CD14-positive monocyte (primary cell): ENCODE measurements at regions not wholly inside any gene's neighbourhood (a gene's known extent, or its start where the extent isn't known, plus 50 kb on each side); places are given as distances from the start of the nearest gene placed in this dataset.

Source experiments
- DNase-seq, 3 donors: peaks; one replicate each; pipeline ENCODE4 v3.0.0-alpha.2; 2011 to 2022
- H2AFZ ChIP-seq: 2 replicates; pipeline ENCODE4 v1.6.0; 2012; ENCODE audit warnings: mild to moderate bottlenecking, low read depth, low read length, inconsistent platforms; ENCODE audit not compliant: insufficient read depth, poor library complexity, severe bottlenecking
- H3K27ac ChIP-seq, 2 donors: 1 replicate in 1 of 2; 2 replicates in 1 of 2; pipeline ENCODE4 v1.5.1; 2012 to 2013; ENCODE audit warnings: low read length in 2 of 2, control low read depth in 1 of 2, inconsistent platforms in 1 of 2, low read depth in 1 of 2, mild to moderate bottlenecking in 1 of 2
- H3K27me3 ChIP-seq, 2 donors: one replicate each; pipeline versions ENCODE4 v1.6.0 to v1.6.1; 2011 to 2013; ENCODE audit warnings: low read length in 2 of 2; ENCODE audit not compliant: control insufficient read depth in 2 of 2, insufficient read depth in 2 of 2
- H3K36me3 ChIP-seq, 2 donors: replicated peaks in 1 of 2; 1 replicate in 1 of 2; 2 replicates in 1 of 2; pipeline versions ENCODE4 v1.5.1 to v1.6.1; 2012 to 2013; ENCODE audit warnings: low read length in 2 of 2, control low read depth in 1 of 2, inconsistent platforms in 1 of 2, mild to moderate bottlenecking in 1 of 2; ENCODE audit not compliant: insufficient read depth in 2 of 2, control insufficient read depth in 1 of 2
- H3K4me1 ChIP-seq, 2 donors: 1 replicate in 1 of 2; 2 replicates in 1 of 2; pipeline versions ENCODE4 v1.5.1 to v1.6.1; 2012 to 2013; ENCODE audit warnings: low read length in 2 of 2, control low read depth in 1 of 2, inconsistent platforms in 1 of 2, mild to moderate bottlenecking in 1 of 2, moderate library complexity in 1 of 2; ENCODE audit not compliant: insufficient read depth in 2 of 2, control insufficient read depth in 1 of 2
- H3K4me2 ChIP-seq: replicated peaks from 2 replicates; pipeline ENCODE3; 2012; ENCODE audit warnings: low read length, moderate library complexity, mild to moderate bottlenecking; ENCODE audit not compliant: poor library complexity, severe bottlenecking; ENCODE audit errors: extremely low read depth
- H3K4me3 ChIP-seq, 3 experiments: fragments of 200-600 bp in 1 of 3; sonication (generic) in 1 of 3; replicated peaks in 1 of 3; 1 replicate in 2 of 3; 2 replicates in 1 of 3; pipeline ENCODE4 v1.5.1; 2011 to 2013; ENCODE audit warnings: low read length in 3 of 3, mild to moderate bottlenecking in 3 of 3, control low read depth in 2 of 3, low read depth in 2 of 3, inconsistent platforms in 1 of 3, moderate library complexity in 1 of 3
- H3K79me2 ChIP-seq: 2 replicates; pipeline ENCODE4 v1.6.0; 2012; ENCODE audit warnings: mild to moderate bottlenecking, control low read depth, inconsistent platforms, low read length, moderate library complexity; ENCODE audit not compliant: insufficient read depth
- H3K9ac ChIP-seq: 2 replicates; pipeline ENCODE4 v1.6.0; 2017; ENCODE audit warnings: low read length, mild to moderate bottlenecking; ENCODE audit not compliant: insufficient read depth, poor library complexity, severe bottlenecking
- H3K9me3 ChIP-seq, 2 donors: replicated peaks in 1 of 2; 1 replicate in 1 of 2; 2 replicates in 1 of 2; pipeline versions ENCODE4 v1.5.1 to v1.6.1; 2012 to 2013; ENCODE audit warnings: low read length in 2 of 2, control low read depth in 1 of 2; ENCODE audit not compliant: control insufficient read depth in 1 of 2, insufficient read depth in 1 of 2
- H4K20me1 ChIP-seq: 2 replicates; pipeline ENCODE4 v1.6.0; 2012; ENCODE audit warnings: mild to moderate bottlenecking, low read length, control low read depth, moderate library complexity; ENCODE audit not compliant: insufficient read depth
- H3K27ac Mint-ChIP-seq, 7 donors: one replicate each; pipeline ENCODE4 v1.8.0; 2020; ENCODE audit warnings: mild to moderate bottlenecking in 7 of 7, mixed read lengths in 7 of 7, moderate library complexity in 6 of 7, inconsistent platforms in 2 of 7
- H3K27me3 Mint-ChIP-seq, 3 donors: one replicate each; pipeline ENCODE4 v1.8.0; 2021 to 2022; ENCODE audit warnings: low read depth in 3 of 3, mild to moderate bottlenecking in 3 of 3, mixed read lengths in 3 of 3, moderate library complexity in 3 of 3, inconsistent platforms in 1 of 3
- H3K36me3 Mint-ChIP-seq, 2 donors: one replicate each; pipeline ENCODE4 v1.8.0; 2020; ENCODE audit warnings: mixed read lengths in 2 of 2, inconsistent platforms in 1 of 2, mild to moderate bottlenecking in 1 of 2
- H3K4me1 Mint-ChIP-seq: one replicate; pipeline ENCODE4 v1.8.0; 2020; ENCODE audit warnings: mild to moderate bottlenecking, mixed read lengths
- H3K4me3 Mint-ChIP-seq, 2 donors: one replicate each; pipeline ENCODE4 v1.8.0; 2020; ENCODE audit warnings: mild to moderate bottlenecking in 2 of 2, mixed read lengths in 2 of 2, moderate library complexity in 1 of 2
- H3K9me3 Mint-ChIP-seq, 7 donors: one replicate each; pipeline ENCODE4 v1.8.0; 2020 to 2022; ENCODE audit warnings: mixed read lengths in 7 of 7, mild to moderate bottlenecking in 6 of 7, moderate library complexity in 6 of 7, inconsistent platforms in 2 of 7
- WGBS: methylation state at CpG from one replicate; pipeline ENCODE4 v1.1.5; 2013; ENCODE audit warnings: missing lambda C conversion rate; ENCODE audit not compliant: insufficient coverage; 5-methylcytosine and 5-hydroxymethylcytosine counted together
- intact Hi-C, 2 donors: fragments of 100-400 bp; cut with micrococcal nuclease; formaldehyde crosslinking; loops; one replicate each; pipeline versions ENCODE4 v1.15.0 to v1.15.1; 2023
- TF ChIP-seq, protein P1 (sequence below): fragments of 200-600 bp; IDR thresholded peaks from one replicate; pipeline ENCODE4 v1.8.0; 2022; ENCODE audit warnings: antibody characterized with exemption, mild to moderate bottlenecking

DNA sequence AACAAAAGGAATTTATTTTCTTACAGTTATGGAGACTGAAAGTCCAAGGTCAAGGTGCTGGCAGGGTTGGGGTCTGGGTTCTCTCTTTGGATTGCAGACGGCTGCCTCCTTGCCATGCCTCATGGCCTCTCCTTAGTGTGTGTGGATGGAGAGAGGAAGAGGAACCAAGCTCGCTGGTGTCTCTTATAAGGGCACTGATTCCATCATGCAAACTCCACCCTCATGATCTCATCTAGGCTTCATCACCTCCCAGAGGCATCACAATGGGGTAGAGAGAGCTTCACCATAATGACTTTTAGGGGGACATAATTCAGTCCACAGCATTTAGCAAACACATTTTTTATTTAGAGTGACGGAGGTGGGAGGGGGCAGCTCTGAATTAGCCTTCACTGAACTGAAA, 104.9 kb upstream of the ABCC4 start:
- Mint-ChIP-seq H3K9me3 (no peaks in the 10 kb centered on the region), H3K36me3 (no peaks in the 10 kb centered on the region), H3K4me3 (no peak overlapping the region), H3K27ac (peak overlapping the region in 1 of 7 donors; percentile 40), H3K27me3 (peaks cover 9 to 12% (median 9%) of the 10 kb centered on the region in 3 donors), H3K4me1 (peaks cover 13% of the 10 kb centered on the region)
- peaks cover 0 to 7% of the 10 kb centered on the region in 2 donors for H3K27me3 ChIP-seq
- TF ChIP-seq, protein P1, sequence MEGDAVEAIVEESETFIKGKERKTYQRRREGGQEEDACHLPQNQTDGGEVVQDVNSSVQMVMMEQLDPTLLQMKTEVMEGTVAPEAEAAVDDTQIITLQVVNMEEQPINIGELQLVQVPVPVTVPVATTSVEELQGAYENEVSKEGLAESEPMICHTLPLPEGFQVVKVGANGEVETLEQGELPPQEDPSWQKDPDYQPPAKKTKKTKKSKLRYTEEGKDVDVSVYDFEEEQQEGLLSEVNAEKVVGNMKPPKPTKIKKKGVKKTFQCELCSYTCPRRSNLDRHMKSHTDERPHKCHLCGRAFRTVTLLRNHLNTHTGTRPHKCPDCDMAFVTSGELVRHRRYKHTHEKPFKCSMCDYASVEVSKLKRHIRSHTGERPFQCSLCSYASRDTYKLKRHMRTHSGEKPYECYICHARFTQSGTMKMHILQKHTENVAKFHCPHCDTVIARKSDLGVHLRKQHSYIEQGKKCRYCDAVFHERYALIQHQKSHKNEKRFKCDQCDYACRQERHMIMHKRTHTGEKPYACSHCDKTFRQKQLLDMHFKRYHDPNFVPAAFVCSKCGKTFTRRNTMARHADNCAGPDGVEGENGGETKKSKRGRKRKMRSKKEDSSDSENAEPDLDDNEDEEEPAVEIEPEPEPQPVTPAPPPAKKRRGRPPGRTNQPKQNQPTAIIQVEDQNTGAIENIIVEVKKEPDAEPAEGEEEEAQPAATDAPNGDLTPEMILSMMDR: no peak
- no peaks in the 10 kb centered on the region for H3K79me2 ChIP-seq
- H3K9ac ChIP-seq: no peak overlapping the region
- H3K27ac ChIP-seq: no peak overlapping the region
- no peak overlapping the region for H3K4me3 ChIP-seq
- H3K4me1 ChIP-seq: peaks cover 9 to 10% of the 10 kb centered on the region in 2 donors
- no CpG with 5 or more reads among the region's 3 CpGs for WGBS
- no peak for DNase-seq
- intact Hi-C loops: no loop called here
- no peak overlapping the region for H3K4me2 ChIP-seq
- no peak overlapping the region for H2AFZ ChIP-seq
- no peaks in the 10 kb centered on the region for H3K36me3 ChIP-seq
- H4K20me1 ChIP-seq: no peaks in the 10 kb centered on the region
- H3K9me3 ChIP-seq: no peaks in the 10 kb centered on the region

DNA sequence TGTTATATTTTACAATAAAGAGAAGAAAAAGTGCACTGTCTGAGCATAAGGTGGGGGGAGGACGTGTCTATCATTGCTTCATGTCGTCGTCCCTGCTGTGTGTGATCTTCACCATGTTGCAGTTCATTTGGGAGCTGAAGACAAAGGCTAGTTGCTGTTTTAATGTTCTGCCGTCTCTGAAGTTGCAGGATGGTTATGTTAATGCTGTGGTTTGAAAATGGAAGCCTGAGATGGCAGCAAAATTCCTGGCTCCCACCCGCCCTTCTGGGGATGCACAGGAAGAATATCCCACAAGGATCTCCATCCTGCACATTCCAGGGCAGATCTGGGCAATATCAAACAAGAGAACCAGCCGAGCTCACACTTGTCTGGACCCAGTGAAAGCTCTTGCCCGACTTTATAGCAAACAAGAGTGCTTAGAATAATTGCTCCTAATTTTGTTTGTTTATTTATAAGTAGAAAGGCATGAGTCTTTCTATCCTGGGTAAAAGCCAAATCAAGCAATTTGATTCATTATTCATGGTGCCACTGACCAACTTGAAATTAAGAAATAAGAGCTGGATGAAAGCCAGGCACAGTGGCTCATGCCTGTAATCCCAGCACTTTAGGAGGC, 110.3 kb upstream of the ABCC4 start:
- Mint-ChIP-seq H3K27me3 (peaks cover 0 to 4% (median 1%) of the 10 kb centered on the region in 3 donors), H3K9me3 (peaks cover 0 to 9% (median 3%) of the 10 kb centered on the region in 7 donors), H3K27ac (no peak overlapping the region), H3K4me3 (no peak overlapping the region), H3K36me3 (no peaks in the 10 kb centered on the region), H3K4me1 (peaks cover 3% of the 10 kb centered on the region)
- H3K9ac ChIP-seq: no peak overlapping the region
- 87% methylated on average over 4 of the region's 7 CpGs for WGBS
- H3K27me3 ChIP-seq: no peaks in the 10 kb centered on the region
- H3K9me3 ChIP-seq: peaks cover 0 to 3% of the 10 kb centered on the region in 2 donors
- no peaks in the 10 kb centered on the region for H3K79me2 ChIP-seq
- no peaks in the 10 kb centered on the region for H3K4me1 ChIP-seq
- H3K27ac ChIP-seq: no peak overlapping the region
- no peak overlapping the region for H3K4me2 ChIP-seq
- H3K4me3 ChIP-seq: no peak overlapping the region
- TF ChIP-seq, protein P1: no peak
- DNase-seq: no peak
- no peaks in the 10 kb centered on the region for H3K36me3 ChIP-seq
- H2AFZ ChIP-seq: no peak overlapping the region
- intact Hi-C loops: no loop called here
- no peaks in the 10 kb centered on the region for H4K20me1 ChIP-seq
